Left ventricle myocardium inferior (tissue), 1 donor: ENCODE measurements at regions not wholly inside any gene's neighbourhood (a gene's known extent, or its start where the extent isn't known, plus 50 kb on each side); places are given as distances from the start of the nearest gene placed in this dataset.

ENCODE experiments used
- DNase-seq: peaks from one replicate; pipeline ENCODE4 v3.0.0-alpha.2; 2020
- H3K27ac ChIP-seq: fragments of 200-600 bp; replicated peaks from 2 replicates; pipeline ENCODE4 v1.8.0; 2021
- H3K27me3 ChIP-seq: fragments of 200-600 bp; 2 replicates; pipeline ENCODE4 v1.8.0; 2021; ENCODE audit warnings: low read depth
- H3K36me3 ChIP-seq: fragments of 200-600 bp; 2 replicates; pipeline ENCODE4 v1.8.0; 2021
- H3K4me1 ChIP-seq: fragments of 200-600 bp; 2 replicates; pipeline ENCODE4 v1.8.0; 2021
- H3K4me3 ChIP-seq: fragments of 200-600 bp; 2 replicates; pipeline ENCODE4 v1.8.0; 2021; ENCODE audit warnings: mild to moderate bottlenecking, moderate library complexity
- H3K9me3 ChIP-seq: fragments of 200-600 bp; replicated peaks from 2 replicates; pipeline ENCODE4 v1.8.0; 2021
- intact Hi-C: fragments of 100-400 bp; cut with micrococcal nuclease; formaldehyde crosslinking; loops from one replicate; pipeline ENCODE4 v1.11.0; 2022
- TF ChIP-seq, protein P1 (sequence below): fragments of 200-600 bp; IDR thresholded peaks from 2 replicates; pipeline ENCODE4 v1.8.0; 2021; ENCODE audit warnings: antibody characterized with exemption, mild to moderate bottlenecking, borderline replicate concordance
- donor health status: DM: no; HTN: yes; CAD: no; lungs with severe emphysema.

GRCh38 chrX:39823424-39823823 lies 274.3 kb downstream of the BCOR start:
- TF ChIP-seq, protein P1, sequence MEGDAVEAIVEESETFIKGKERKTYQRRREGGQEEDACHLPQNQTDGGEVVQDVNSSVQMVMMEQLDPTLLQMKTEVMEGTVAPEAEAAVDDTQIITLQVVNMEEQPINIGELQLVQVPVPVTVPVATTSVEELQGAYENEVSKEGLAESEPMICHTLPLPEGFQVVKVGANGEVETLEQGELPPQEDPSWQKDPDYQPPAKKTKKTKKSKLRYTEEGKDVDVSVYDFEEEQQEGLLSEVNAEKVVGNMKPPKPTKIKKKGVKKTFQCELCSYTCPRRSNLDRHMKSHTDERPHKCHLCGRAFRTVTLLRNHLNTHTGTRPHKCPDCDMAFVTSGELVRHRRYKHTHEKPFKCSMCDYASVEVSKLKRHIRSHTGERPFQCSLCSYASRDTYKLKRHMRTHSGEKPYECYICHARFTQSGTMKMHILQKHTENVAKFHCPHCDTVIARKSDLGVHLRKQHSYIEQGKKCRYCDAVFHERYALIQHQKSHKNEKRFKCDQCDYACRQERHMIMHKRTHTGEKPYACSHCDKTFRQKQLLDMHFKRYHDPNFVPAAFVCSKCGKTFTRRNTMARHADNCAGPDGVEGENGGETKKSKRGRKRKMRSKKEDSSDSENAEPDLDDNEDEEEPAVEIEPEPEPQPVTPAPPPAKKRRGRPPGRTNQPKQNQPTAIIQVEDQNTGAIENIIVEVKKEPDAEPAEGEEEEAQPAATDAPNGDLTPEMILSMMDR, result no peak
- no peaks in the 10 kb centered on the region for H3K36me3 ChIP-seq
- peaks cover 9% of the 10 kb centered on the region for H3K4me1 ChIP-seq
- no peaks in the 10 kb centered on the region for H3K9me3 ChIP-seq
- no peaks in the 10 kb centered on the region for H3K27me3 ChIP-seq
- H3K4me3 ChIP-seq, result no peak overlapping the region
- intact Hi-C loops, result no loop called here
- no peak overlapping the region for H3K27ac ChIP-seq
- DNase-seq, result no peak

GRCh38 chrX:39823854-39824253 lies 273.9 kb downstream of the BCOR start:
- no peaks in the 10 kb centered on the region for H3K27me3 ChIP-seq
- no peak overlapping the region for H3K27ac ChIP-seq
- intact Hi-C loops, result no loop called here
- DNase-seq, result no peak
- no peak overlapping the region for H3K4me3 ChIP-seq
- H3K4me1 ChIP-seq, result peaks cover 9% of the 10 kb centered on the region
- H3K36me3 ChIP-seq, result no peaks in the 10 kb centered on the region
- no peaks in the 10 kb centered on the region for H3K9me3 ChIP-seq
- TF ChIP-seq, protein P1, result no peak

DNA sequence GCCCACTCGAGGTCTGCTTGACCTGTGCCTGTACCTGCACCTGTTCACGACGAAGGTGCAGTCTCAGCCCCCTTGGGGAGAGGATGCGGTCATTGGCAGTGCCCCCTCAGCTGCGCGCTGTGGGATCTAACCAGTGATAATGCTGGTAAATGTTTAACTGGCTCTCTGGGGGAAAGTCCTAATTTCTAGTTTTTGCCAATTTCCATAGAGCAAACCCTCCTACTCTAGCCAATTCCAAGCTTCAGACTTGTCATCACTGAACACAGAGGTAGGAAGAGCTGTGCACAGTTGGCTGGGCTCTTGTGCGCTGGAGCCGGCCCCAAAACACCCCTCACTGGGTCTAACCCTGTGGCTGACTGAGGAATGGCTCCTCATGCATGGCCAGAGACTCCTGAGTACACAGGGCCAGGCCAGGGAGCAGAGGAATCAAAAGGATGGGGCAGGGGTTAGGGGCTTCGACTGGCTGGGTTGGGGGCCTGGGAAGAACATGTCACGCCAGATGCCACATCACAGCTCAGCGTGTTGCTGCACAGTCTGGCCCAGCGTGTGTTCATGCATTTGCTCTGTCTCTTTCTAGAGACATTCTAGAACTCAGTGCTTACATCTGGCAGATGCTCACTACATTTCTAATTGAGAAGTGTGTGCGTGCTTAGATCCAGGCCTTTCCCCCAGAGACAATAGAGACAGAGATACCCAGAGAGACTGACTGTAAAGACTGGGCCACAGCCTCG lies 270.8 kb downstream of the BCOR start:
- Histone ChIP-seq H3K27me3 (no peaks in the 10 kb centered on the region), H3K4me1 (no peaks in the 10 kb centered on the region), H3K9me3 (no peaks in the 10 kb centered on the region), H3K27ac (no peak overlapping the region), H3K36me3 (no peaks in the 10 kb centered on the region), H3K4me3 (no peak overlapping the region)
- TF ChIP-seq, protein P1, result no peak
- intact Hi-C loops, result no loop called here
- DNase-seq, result no peak

DNA sequence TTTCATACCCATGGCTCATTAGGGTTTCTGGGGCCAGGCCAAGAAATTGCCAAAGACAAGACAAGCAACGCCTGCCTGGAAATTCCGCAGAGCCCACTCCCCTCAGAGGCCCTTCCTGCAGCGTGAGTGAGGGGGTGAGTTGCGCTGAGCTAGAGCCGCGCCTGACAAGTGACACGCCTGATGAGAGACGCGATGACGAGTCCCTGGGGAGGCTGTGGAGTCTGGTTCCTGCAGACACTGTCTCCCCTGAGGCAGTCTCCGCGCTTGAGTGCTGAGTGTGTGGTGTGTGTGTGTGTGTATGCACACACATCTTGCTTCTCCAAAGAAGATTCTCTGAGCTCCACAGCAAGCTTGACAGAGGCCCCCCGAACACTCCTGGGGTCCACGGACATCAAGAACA lies 269.8 kb downstream of the BCOR start:
- no peaks in the 10 kb centered on the region for H3K4me1 ChIP-seq
- intact Hi-C loops, result no loop called here
- no peak overlapping the region for H3K4me3 ChIP-seq
- no peaks in the 10 kb centered on the region for H3K9me3 ChIP-seq
- no peaks in the 10 kb centered on the region for H3K27me3 ChIP-seq
- TF ChIP-seq, protein P1, result no peak
- H3K27ac ChIP-seq, result no peak overlapping the region
- H3K36me3 ChIP-seq, result no peaks in the 10 kb centered on the region
- peak; percentile 21 for DNase-seq

- DNase-seq, result no peak
- no peaks in the 10 kb centered on the region for H3K27me3 ChIP-seq
- intact Hi-C loops, result no loop called here
- H3K4me3 ChIP-seq, result no peak overlapping the region
- no peaks in the 10 kb centered on the region for H3K9me3 ChIP-seq
- TF ChIP-seq, protein P1, result no peak
- no peaks in the 10 kb centered on the region for H3K4me1 ChIP-seq
- no peak overlapping the region for H3K27ac ChIP-seq
- H3K36me3 ChIP-seq, result no peaks in the 10 kb centered on the region
Measured at GRCh38 chrX:39828971-39829370, 268.8 kb downstream of the BCOR start.
